ENCODE measurements at regions not wholly inside any gene's neighbourhood (a gene's known extent, or its start where the extent isn't known, plus 50 kb on each side); places are given as distances from the start of the nearest gene placed in this dataset.
"Not testable (repeated sequence)": the region's sequence is repeated elsewhere in the genome, so short reads cannot be mapped to it uniquely, and the experiment has no call there.

GRCh38 chr2:121839584-121839983, 84.1 kb downstream of the TSN start:
- ATAC-seq (ENCODE audit: low FRiP score in 2 of 2) (no peak), DNase-seq (no peak)
- Histone ChIP-seq H3K27me3 (no peaks in the 10 kb centered on the region), H3K27ac (no peak overlapping the region), H3K9me3 (no peaks in the 10 kb centered on the region), H3K36me3 (no peaks in the 10 kb centered on the region), H3K4me3 (no peak overlapping the region), H3K4me1 (no peaks in the 10 kb centered on the region)
- WGBS, 2 donors = 80 to 88% methylated on average over 3 of the region's 3 CpGs
- TF ChIP-seq POLR2AphosphoS5 (IDR thresholded peaks at IDR 0.05) = no peak
- TF ChIP-seq EP300 (IDR thresholded peaks at IDR 0.05) = no peak
- no peak for TF ChIP-seq POLR2A (IDR thresholded peaks at IDR 0.05)
- no peak for TF ChIP-seq CTCF (IDR thresholded peaks at IDR 0.05)

- Histone ChIP-seq H3K4me1 (no peaks in the 10 kb centered on the region), H3K4me3 (no peak overlapping the region), H3K9me3 (no peaks in the 10 kb centered on the region), H3K27me3 (no peaks in the 10 kb centered on the region), H3K36me3 (no peaks in the 10 kb centered on the region), H3K27ac (no peak overlapping the region)
- no peak for ATAC-seq (ENCODE audit: low FRiP score in 2 of 2)
- WGBS, 2 donors = 49 to 71% methylated on average over 2 of the region's 2 CpGs
- DNase-seq = no peak
- TF ChIP-seq POLR2A (IDR thresholded peaks at IDR 0.05) = no peak
- no peak for TF ChIP-seq EP300 (IDR thresholded peaks at IDR 0.05)
- no peak for TF ChIP-seq POLR2AphosphoS5 (IDR thresholded peaks at IDR 0.05)
- TF ChIP-seq CTCF (IDR thresholded peaks at IDR 0.05) = no peak
Measured at GRCh38 chr2:121849236-121849635, 93.8 kb downstream of the TSN start.

- DNase-seq = not testable (repeated sequence)
Measured at GRCh38 chr2:121853149-121853548, 97.7 kb downstream of the TSN start.

GRCh38 chr2:121855510-121855909, 100.1 kb downstream of the TSN start:
- no peaks in the 10 kb centered on the region for H3K27me3 ChIP-seq
- H3K4me1 ChIP-seq = no peaks in the 10 kb centered on the region
- DNase-seq = no peak
- no peaks in the 10 kb centered on the region for H3K36me3 ChIP-seq
- H3K27ac ChIP-seq = no peak overlapping the region
- H3K9me3 ChIP-seq = no peaks in the 10 kb centered on the region
- ATAC-seq (ENCODE audit: low FRiP score in 2 of 2) = no peak
- TF ChIP-seq CTCF (IDR thresholded peaks at IDR 0.05) (no peak), POLR2A (IDR thresholded peaks at IDR 0.05) (no peak), EP300 (IDR thresholded peaks at IDR 0.05) (no peak), POLR2AphosphoS5 (IDR thresholded peaks at IDR 0.05) (no peak)
- no peak overlapping the region for H3K4me3 ChIP-seq
- 41 to 50% methylated on average over 4 of the region's 4 CpGs for WGBS, 2 donors

More at GRCh38 chr2:121853149-121853548, 97.7 kb downstream of the TSN start:
- WGBS, 2 donors = 77 to 87% methylated on average over 1 of the region's 1 CpG
- H3K27ac ChIP-seq; H3K4me1 ChIP-seq; H3K36me3 ChIP-seq; H3K4me3 ChIP-seq; H3K27me3 ChIP-seq; ATAC-seq (ENCODE audit: low FRiP score in 2 of 2); H3K9me3 ChIP-seq: not testable (repeated sequence)

- H3K27ac ChIP-seq = no peak overlapping the region
- no peak overlapping the region for H3K4me3 ChIP-seq
- no peak for ATAC-seq (ENCODE audit: low FRiP score in 2 of 2)
- whole genome bisulfite sequencing, 2 donors = 56 to 61% methylated on average over 3 of the region's 3 CpGs
- no peak for DNase-seq
- H3K4me1 ChIP-seq = no peaks in the 10 kb centered on the region
- no peaks in the 10 kb centered on the region for H3K36me3 ChIP-seq
- no peaks in the 10 kb centered on the region for H3K9me3 ChIP-seq
- H3K27me3 ChIP-seq = no peaks in the 10 kb centered on the region
- TF ChIP-seq CTCF (IDR thresholded peaks at IDR 0.05) (no peak), POLR2A (IDR thresholded peaks at IDR 0.05) (no peak), EP300 (IDR thresholded peaks at IDR 0.05) (no peak), POLR2AphosphoS5 (IDR thresholded peaks at IDR 0.05) (no peak)
Measured at GRCh38 chr2:121856360-121856759, 100.9 kb downstream of the TSN start.
